ENCODE measurements at regions not wholly inside any gene's neighbourhood (a gene's known extent, or its start where the extent isn't known, plus 50 kb on each side); places are given as distances from the start of the nearest gene placed in this dataset.

DNA sequence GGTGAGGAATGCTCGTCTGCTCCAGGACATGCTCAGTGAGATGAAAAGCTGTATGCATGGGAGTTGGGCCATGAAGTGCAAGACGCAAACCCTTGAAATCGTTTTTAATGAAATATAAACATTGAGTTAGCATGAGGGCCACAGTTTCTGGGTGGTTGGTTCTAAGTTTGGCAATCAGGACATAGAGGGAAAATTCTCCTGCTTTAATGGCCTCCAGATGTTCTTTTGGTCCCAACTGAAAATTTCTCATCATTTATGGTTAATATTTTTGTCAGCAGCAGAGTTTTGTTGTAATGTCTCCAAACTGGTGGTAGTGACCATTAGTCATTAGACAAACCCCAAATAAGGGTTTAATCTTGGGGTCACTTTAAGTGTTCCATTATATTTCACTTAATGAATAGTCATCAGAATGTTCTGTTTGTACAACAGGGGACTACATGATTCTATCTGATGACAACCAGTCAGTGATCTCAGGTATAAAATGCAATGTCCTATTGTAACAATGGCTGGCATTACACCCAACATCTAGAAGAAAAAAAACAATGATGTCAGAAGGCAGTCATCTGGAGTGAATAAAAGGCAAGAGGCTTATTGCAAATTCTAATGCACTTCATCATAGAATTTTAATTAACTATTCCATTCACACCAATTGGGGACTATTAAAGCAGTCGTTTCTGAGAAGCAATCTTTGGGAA is 197.4 kb downstream of the JCAD start:
- TF ChIP-seq, protein P1, sequence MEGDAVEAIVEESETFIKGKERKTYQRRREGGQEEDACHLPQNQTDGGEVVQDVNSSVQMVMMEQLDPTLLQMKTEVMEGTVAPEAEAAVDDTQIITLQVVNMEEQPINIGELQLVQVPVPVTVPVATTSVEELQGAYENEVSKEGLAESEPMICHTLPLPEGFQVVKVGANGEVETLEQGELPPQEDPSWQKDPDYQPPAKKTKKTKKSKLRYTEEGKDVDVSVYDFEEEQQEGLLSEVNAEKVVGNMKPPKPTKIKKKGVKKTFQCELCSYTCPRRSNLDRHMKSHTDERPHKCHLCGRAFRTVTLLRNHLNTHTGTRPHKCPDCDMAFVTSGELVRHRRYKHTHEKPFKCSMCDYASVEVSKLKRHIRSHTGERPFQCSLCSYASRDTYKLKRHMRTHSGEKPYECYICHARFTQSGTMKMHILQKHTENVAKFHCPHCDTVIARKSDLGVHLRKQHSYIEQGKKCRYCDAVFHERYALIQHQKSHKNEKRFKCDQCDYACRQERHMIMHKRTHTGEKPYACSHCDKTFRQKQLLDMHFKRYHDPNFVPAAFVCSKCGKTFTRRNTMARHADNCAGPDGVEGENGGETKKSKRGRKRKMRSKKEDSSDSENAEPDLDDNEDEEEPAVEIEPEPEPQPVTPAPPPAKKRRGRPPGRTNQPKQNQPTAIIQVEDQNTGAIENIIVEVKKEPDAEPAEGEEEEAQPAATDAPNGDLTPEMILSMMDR (IDR thresholded peaks at IDR 0.05) = no peak
- TF ChIP-seq POLR2A (IDR thresholded peaks at IDR 0.05) (no peak), POLR2AphosphoS5 (IDR thresholded peaks at IDR 0.05) (no peak)

Measured in breast epithelium (tissue), 3 donors.